PFSK-1 (cell line): ENCODE measurements at regions not wholly inside any gene's neighbourhood (a gene's known extent, or its start where the extent isn't known, plus 50 kb on each side); places are given as distances from the start of the nearest gene placed in this dataset.

Experiments
- FOXP2 ChIP-seq: optimal IDR thresholded peaks from 2 replicates; pipeline ENCODE3; 2011; ENCODE audit warnings: borderline replicate concordance, control low read depth, inconsistent platforms; ENCODE audit not compliant: insufficient read depth; ENCODE audit errors: extremely low read length, extremely low read depth
- POLR2AphosphoS5 ChIP-seq: IDR thresholded peaks from 2 replicates; pipeline ENCODE4 v1.6.1; 2012; ENCODE audit warnings: low read depth, mild to moderate bottlenecking, control low read depth, low read length, moderate library complexity
- REST ChIP-seq, 2 experiments: IDR thresholded peaks; 2 replicates each; pipeline versions ENCODE4 v1.6.1 to v1.8.0; 2011 to 2012; ENCODE audit warnings: low read depth in 2 of 2, low read length in 2 of 2, control low read depth in 1 of 2, inconsistent platforms in 1 of 2, mild to moderate bottlenecking in 1 of 2, moderate library complexity in 1 of 2; ENCODE audit not compliant: insufficient read depth in 1 of 2
- TAF1 ChIP-seq: IDR thresholded peaks from 2 replicates; pipeline ENCODE4 v1.6.1; 2012; ENCODE audit warnings: low read length, control low read depth, borderline replicate concordance; ENCODE audit not compliant: insufficient read depth

- TF ChIP-seq REST (IDR thresholded peaks at IDR 0.05; ENCODE audit: insufficient read depth in 1 of 2, low read depth in 2 of 2, low read length in 2 of 2) (no peak), TAF1 (no peak), POLR2AphosphoS5 (no peak), FOXP2 (no peak)
Observed at GRCh38 chr1:11380500-11380899, 98.5 kb upstream of the DISP3 start.
